Fibroblast of the aortic adventitia (primary cell): ENCODE measurements at regions not wholly inside any gene's neighbourhood (a gene's known extent, or its start where the extent isn't known, plus 50 kb on each side); places are given as distances from the start of the nearest gene placed in this dataset.

ENCODE experiments used
- DNase-seq: peaks from one replicate; pipeline ENCODE4 v3.0.0-alpha.2; 2010; ENCODE audit warnings: low read depth
- H3K4me3 ChIP-seq: 2 replicates; pipeline ENCODE4 v1.5.1; 2011; ENCODE audit warnings: low read depth, mild to moderate bottlenecking, control low read depth, low read length, moderate library complexity
- CTCF ChIP-seq: IDR thresholded peaks from 2 replicates; pipeline ENCODE4 v1.5.1; 2011; ENCODE audit warnings: mild to moderate bottlenecking, low read length, control low read depth, inconsistent platforms; ENCODE audit not compliant: insufficient read depth

- no peak overlapping the region for H3K4me3 ChIP-seq
- no peak for TF ChIP-seq CTCF
- no peak for DNase-seq
Measured at GRCh38 chr6:6748001-6748400, 159.5 kb downstream of the LY86 start.

- TF ChIP-seq CTCF, result no peak
- DNase-seq, result peak; percentile 67
Measured at GRCh38 chr6:6749702-6750491, 161.4 kb downstream of the LY86 start.

GRCh38 chr6:6750594-6751265 is 162.2 kb downstream of the LY86 start:
- no peak overlapping the region for H3K4me3 ChIP-seq
- no peak for DNase-seq
- no peak for TF ChIP-seq CTCF

More at GRCh38 chr6:6749702-6750491, 161.4 kb downstream of the LY86 start:
- H3K4me3 ChIP-seq, result no peak overlapping the region

GRCh38 chr6:6751266-6751596 is 162.7 kb downstream of the LY86 start:
- no peak for TF ChIP-seq CTCF
- DNase-seq, result no peak
- H3K4me3 ChIP-seq, result no peak overlapping the region

- no peak for TF ChIP-seq CTCF
- no peak overlapping the region for H3K4me3 ChIP-seq
- DNase-seq, result no peak
Measured at GRCh38 chr6:6751619-6752023, 163.1 kb downstream of the LY86 start.

- H3K4me3 ChIP-seq, result no peak overlapping the region
- TF ChIP-seq CTCF, result no peak
- peak; percentile 57 for DNase-seq
Measured at GRCh38 chr6:6752129-6752528, 163.6 kb downstream of the LY86 start.

- no peak for TF ChIP-seq CTCF
- no peak for DNase-seq
- H3K4me3 ChIP-seq, result no peak overlapping the region
Measured at GRCh38 chr6:6753301-6753700, 164.8 kb downstream of the LY86 start.
